Posterior vena cava (tissue), 2 donors: ENCODE measurements at regions not wholly inside any gene's neighbourhood (a gene's known extent, or its start where the extent isn't known, plus 50 kb on each side); places are given as distances from the start of the nearest gene placed in this dataset.

Source experiments
- DNase-seq: peaks from one replicate; pipeline ENCODE4 v3.0.0-alpha.2; 2020; ENCODE audit warnings: low spot score
- intact Hi-C, 2 donors: fragments of 100-400 bp; cut with DNase I; formaldehyde crosslinking; loops; one replicate each; pipeline versions ENCODE4 v1.14.1 to v1.14.2; 2022 to 2023
- donor health status: DM: yes; HTN: yes; CAD: no.
- donor health status: DM: yes; HTN: yes; CAD: no.

DNA sequence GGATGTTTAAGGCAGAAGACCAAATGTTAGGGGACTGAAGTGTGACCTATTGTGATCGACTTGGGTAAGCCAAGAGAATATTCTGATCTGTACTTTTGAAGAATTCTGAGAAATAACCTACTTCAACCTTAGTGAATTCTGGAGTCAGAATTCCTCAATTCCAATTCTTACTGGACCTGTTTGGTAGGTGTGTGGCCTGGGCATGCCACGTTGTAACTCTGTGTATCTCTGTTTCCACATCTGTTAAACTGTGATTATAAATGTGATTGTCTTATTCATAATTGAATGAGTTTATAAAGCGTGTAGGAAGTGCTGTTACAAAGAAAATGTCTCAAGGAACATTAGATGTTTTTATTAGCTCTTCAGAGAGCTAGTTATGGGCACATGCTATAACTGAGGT lies 64.5 kb downstream of the TUSC1 start:
- no peak for DNase-seq
- intact Hi-C loops: no loop called here

DNA sequence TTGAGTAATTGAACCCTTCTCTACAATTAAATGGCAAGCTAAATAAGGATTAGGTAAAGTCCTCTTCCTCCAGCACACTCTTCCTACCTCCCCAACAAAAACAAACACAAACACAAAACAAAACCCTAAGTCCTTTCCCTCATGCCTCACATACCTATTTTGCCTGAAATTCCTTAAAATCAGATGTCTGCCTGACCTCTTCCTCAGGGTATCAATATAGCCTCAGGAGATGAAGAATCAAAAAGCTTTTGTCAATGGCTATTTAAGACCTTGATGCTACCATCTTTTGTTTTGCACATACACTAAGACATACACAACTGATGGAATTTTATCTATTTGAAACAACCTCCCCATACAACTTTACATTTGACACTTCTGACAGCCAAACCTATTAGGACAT lies 75.1 kb downstream of the TUSC1 start:
- intact Hi-C loops: no loop called here
- DNase-seq: no peak

DNA sequence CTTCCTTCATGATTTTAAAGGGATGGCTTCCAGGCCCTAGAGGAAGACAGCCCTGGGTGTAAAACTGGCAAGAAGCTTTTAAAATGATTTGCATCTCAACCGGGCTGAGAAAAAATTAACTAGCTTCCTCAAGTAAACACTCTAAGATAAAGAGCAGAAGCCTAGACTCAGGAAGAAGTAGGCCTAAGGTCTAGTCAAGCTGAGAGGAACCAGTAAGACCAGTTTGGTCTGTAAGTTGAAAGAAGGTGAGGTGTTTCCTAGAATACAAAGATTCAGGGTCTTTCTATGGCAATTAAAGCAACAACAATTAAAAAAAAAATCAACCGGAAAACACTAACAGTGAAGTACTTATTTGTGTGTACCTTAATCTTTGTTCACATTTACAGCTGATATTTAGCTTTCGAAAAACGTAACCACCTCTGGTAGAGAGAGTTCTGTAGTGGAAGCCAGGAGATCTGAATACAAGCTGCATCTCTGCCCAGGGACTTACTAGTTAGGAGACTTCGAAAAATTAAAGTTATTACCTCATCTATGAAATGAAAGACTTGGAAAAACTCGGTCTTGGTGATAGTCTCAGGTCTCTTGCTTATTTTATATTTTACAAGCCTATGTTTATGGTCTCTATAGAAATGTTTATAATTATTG lies 75.7 kb downstream of the TUSC1 start:
- intact Hi-C loops: no loop called here
- DNase-seq: no peak

DNA sequence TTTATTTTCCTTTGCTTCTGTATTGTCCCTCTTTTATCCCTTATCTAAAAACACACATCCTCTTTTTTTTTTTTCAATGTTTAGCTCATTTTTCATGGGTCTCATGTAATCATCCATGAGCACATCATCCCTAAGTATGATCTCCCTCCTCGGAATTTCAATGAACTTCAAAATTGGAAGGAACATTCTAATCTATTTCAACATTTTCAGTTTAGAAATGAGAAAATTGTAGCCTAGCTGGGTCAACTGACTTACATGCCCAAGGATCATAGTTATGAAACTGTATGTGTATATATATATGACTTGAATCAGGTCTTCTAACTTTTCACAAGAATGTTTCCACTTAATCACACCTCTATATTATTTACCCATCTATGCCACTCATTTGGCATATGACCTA lies 77.7 kb downstream of the TUSC1 start:
- intact Hi-C loops: no loop called here
- no peak for DNase-seq

DNA sequence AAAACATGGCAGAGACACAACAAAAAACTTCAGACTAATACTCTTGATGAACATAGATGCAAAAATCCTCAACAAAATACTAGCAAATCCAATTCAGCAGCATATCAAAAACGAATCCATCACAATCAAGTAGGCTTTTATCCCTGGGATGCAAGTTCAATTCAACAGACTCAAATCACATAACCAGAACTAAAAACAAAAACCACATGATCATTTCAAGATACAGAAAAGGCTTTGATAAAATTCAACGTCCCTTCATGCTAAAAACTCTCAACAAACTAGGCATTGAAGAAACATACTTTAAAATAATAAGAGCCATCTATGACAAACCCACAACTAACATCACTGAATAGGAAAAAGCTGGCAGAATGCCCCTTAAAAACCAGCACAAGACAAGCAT lies 93.6 kb downstream of the TUSC1 start:
- no peak for DNase-seq
- intact Hi-C loops: no loop called here

DNA sequence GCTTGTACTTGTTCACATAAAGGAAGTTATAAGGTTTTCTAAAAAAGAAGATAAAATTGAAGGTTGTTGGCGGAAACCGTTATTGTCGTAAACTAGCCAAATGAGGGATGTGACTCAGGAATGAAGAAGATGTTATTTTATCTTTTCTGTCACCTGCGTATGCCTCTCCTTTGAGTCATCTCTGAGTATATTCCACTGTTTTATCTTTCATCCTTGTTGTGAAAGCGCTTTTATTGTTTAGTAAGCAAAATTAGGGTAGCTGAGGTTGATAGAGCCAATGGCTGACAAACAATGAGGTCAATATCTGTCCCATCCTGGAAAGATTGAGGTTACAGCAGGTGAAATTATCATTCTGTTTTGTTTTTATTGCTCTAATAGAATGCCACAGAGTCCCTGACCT lies 105.0 kb downstream of the TUSC1 start:
- intact Hi-C loops: no loop called here
- DNase-seq: no peak

DNA sequence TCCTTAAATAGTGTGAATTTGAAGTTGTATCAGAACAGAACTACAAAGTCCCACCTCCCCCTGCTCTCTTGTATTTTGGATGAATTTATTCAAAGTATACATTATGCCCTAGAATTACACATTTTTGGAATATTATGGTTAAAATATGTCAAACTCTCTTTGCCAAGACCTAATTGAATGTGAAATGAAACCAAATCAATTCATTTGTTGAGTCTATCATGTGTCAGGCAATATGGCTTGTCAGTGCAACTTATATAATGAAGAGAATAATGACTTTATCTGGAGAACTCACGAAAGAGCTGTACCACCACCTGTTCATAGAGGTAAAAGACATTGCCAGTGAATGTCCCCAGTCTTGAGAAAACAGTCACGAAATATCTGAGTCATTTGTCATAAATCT lies 106.8 kb downstream of the TUSC1 start:
- no peak for DNase-seq
- intact Hi-C loops: loop anchor here in 1 of 2 donors (1.0 kb wide), 1 partner anchor 15 kb away; no protein-coding TSS in a partner anchor

DNA sequence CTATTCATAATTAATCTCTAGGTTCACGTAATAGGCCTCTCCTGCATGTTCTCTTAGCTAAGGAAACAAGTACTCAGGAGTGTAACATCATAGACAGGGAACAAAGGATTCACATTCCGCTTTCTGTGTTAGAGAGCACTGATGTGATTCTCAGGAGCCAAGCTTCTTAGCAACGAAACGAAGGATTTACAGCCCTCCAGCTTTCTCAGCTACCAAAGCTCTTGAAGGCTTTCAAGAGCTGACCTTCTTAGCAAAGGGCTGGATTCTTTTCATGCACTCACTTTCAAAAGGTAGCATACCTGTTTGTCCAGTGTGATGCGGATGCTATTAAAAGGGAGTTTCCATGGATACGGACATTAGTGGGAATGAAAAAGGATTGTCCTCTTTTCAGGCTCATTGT lies 107.4 kb downstream of the TUSC1 start:
- intact Hi-C loops: loop anchor here in 1 of 2 donors (1.0 kb wide), 1 partner anchor 15 kb away; no protein-coding TSS in a partner anchor
- DNase-seq: no peak

DNA sequence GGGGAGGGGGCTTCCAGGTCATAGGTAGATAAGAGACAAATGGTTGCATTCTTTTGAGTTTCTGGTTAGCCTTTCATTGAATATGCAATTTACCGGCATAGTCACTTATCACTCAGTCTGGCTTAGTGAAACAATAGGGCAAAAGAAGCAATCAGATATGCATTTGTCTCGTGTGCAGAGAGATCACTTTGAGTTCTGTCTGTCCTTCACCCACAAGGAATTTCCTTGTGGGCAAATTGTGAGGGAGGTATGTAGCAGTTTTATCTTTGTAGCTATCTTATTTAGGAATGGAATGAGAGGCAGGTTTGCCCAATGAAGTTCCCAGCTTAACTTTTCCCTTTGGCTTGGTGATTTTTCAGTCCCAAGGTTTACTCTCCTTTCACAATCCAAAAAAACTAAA lies 116.1 kb downstream of the TUSC1 start:
- no peak for DNase-seq
- intact Hi-C loops: no loop called here

DNA sequence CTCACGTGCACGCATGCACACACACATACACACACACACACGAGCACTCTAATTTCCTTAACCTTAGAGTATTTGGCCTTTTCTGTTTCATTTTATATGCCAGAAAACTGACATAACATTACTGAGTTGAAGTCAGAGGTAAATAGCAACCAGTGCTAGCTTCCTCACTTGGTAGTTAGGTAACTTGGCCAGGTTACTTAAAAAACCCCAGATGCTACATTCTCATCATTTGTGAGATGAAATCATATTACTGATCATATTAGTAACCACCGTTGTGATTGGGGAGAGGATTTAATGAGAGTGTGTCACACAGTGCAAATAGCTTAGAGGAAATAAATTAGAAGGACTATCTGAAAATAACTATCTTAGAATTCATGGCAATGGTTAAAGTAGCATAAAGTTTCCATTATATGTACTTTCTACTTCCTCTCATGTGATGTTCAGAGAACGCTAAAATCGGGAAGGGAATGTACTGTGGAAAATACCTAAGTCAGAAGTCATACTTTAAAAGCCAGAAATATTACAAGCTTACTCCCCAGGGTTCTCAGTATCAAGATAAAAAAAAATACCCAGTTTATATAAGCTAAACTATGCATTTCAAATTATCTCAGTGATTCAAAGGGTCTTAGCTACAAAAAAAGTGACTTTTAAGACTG lies 120.5 kb downstream of the TUSC1 start:
- intact Hi-C loops: no loop called here
- no peak for DNase-seq

DNA sequence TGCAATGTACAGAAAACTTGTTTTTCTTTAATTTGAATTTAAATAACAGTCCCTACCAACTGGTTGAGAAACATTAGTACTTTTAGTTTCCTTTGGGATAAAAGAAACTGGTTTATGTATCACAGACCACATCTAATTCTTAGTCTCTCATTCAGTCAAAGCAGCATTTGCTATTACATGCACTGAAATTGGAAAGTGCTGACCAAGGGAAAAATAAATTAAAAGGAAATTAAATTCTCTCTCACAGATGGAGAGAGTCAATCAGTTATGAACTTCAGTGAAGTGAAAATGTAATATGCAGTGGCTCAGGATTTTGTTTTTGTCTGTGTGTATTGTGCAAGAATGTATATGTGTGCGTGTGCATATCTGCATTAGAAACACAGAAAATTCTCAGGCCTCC lies 121.7 kb downstream of the TUSC1 start:
- intact Hi-C loops: no loop called here
- DNase-seq: no peak

DNA sequence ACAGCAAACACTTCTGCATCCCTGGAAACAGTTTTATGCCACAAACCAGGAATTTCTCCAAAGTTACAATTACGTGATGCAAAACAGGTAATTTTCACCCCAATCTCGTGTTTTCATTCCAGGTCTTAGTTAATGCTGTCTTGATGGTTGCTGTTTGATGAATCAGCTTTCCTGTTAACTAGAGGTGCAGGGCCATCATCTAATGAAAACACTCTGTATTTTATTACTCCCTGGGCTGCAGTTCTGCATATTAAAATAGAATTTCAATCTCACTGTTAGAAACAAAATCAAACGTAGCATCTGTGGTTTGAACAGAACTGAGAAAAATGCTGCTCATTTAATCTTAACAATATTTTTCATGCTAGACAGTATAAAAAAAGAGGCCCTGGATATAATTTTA lies 129.4 kb downstream of the TUSC1 start:
- intact Hi-C loops: no loop called here
- no peak for DNase-seq

DNA sequence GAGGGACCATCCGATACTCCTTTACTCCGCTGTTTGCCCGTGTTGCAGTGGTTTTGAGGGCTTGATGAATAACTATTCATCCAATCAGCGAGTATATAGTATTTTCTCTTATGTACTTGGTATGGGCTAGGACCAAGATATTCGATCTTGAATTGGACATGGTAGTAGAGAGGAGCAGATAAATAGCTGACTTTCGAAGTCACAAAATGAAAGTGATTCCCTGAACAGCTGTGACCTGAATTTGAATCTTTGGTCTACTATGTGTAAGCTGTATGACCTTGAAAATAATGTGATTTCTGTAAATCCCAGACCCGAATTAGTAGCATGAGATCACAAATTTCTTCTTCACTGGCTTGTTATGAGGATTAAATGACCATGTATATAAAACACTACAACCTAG lies 134.4 kb downstream of the TUSC1 start:
- intact Hi-C loops: no loop called here
- no peak for DNase-seq

DNA sequence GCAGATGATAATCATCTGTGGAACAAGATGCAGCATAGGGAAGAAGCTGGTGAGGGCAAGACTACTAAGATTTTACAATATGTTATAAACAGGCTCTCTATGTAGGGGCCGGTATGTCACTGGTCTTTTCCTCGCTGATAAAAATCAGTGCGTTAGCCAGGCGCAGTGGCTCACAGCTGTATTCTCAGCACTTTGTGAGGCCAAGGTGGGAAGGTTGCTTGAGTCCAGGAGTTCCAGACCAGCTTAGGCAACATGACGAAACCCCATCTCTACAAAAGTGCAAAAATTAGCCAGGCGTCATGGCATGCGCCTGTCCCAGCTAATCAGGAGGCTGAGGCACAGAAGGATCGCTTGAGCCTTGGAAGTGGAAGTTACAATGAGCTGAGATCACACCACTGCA lies 135.9 kb downstream of the TUSC1 start:
- intact Hi-C loops: no loop called here
- no peak for DNase-seq

DNA sequence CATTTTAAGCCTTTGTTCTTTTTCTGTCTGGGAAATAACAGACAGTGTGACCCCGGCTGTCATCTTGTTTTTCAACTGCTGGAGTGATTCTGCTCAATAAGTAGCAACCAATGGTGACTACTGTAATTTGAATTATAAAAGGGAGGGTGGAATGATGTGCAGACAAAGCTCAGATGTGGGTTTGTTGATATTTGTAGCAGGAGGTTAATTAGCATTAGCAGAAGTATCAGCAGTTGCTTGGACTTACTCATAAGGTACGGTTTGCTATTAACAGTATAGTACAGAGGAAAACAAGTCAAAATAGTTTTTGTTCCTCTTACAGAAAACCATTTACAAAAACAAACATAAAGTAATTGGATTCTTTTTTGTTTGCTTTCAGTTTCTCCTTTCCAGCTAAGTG lies 140.4 kb downstream of the TUSC1 start:
- intact Hi-C loops: no loop called here

DNA sequence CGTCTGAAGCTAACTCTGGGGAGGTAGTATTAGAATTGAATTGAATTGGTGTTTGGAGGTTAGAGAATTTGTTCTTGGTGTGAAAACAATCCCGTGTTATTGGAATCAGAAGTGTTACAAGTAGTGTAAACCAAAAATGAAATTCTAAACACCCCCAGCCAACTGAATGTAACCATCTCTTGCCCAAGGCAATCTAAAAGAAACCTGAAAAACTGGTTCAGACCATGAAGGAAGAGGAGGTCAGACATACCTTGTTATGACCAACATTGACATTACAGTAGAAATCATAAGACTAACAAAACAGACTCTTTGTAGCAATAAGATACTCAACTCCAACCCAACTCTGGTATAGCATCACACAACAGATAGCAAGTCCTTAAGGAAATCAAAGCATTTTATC lies 159.0 kb downstream of the TUSC1 start:
- intact Hi-C loops: loop anchor here in 1 of 2 donors (10.0 kb wide), 1 partner anchor 184 kb away; no protein-coding TSS in a partner anchor
- no peak for DNase-seq

More for the DNA sequence above, 140.4 kb downstream of the TUSC1 start:
- DNase-seq: no peak

DNA sequence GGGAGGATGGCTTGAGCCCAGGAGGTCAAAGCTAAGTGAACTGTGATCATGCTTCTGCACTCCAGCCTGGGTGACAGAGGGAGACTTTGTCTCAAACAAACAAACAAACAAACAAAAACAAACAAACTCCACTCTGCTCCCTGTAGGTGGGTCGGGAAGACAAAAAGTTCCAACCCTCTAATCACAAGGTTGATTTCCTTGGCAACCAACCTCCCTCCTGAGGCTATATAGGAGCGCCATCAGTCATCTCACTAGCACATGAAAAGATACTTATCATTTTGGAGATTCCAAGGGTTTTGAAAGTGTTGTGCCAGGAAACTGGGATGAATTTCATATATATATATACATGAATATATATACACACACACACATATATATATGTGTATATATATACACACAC lies 160.5 kb downstream of the TUSC1 start:
- intact Hi-C loops: loop anchor here in 1 of 2 donors (10.0 kb wide), 1 partner anchor 183 kb away; no protein-coding TSS in a partner anchor

DNA sequence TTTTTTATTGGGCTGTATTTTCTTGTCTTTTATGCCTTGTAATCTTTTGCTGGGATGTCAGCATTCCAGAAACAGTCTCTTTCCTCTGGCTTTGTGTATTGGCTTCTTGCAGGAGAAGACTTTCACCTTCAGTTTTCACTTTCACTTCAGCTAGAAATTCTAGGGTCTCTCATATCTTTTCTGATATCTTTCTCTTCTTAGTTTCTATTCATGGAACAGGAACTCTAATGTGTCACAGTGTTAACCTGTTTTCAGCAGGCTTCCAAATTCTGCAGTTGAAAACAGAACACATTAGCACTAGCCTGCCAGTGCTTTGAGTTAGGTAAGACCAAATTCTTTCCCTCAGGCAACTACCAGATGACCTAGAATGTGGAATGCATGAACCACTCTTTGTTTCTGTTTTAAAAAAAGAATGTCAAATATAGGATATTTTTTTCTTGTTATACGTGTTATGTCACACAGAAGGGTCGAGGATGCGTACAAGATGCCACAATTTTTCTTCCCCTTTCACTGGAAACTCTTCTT lies 164.7 kb downstream of the TUSC1 start:
- intact Hi-C loops: loop anchor here in 1 of 2 donors (10.0 kb wide), 1 partner anchor 179 kb away; no protein-coding TSS in a partner anchor
- no peak for DNase-seq

More for the DNA sequence above, 160.5 kb downstream of the TUSC1 start:
- DNase-seq: no peak

DNA sequence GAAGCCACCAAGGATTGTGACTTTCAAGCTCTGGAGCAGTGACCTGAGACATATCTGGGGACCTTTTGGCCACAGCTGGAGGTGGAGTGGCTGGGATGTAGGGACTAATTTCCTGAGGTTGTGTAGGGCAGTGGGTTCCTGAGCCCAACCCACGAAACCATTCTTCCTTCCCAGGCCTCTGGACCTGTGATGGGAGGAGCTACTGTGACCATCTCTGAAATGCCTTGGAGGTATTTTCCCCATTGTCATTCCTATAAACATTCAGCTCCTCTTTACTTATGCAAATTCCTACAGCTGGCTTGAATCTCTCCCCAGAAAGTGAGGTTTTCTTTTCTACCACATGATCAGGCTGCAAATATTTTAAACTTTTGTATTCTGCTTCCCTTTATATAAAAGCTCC lies 172.6 kb downstream of the TUSC1 start:
- no peak for DNase-seq
- intact Hi-C loops: loop anchor here in 1 of 2 donors (5.0 kb wide), 1 partner anchor 403 kb away; no protein-coding TSS in a partner anchor

DNA sequence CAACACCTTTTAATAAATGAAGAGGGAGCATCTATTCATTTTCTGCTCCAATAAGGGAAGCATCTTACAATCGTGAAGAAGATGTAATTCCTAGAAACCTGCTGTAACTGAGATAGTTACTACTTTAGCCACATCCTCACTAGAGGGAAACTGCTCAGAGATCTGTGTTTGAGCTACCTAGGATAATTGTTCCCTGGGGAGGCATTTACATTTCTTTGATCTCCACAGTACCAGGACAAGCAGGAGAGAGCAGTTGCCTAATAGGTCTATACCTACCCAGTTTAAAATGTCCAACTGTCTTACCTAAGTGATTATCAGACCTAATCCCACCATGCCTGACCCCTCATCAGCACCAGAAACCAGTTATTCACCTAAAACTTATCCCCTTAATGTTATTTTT lies 196.9 kb downstream of the TUSC1 start:
- no peak for DNase-seq
- intact Hi-C loops: no loop called here

DNA sequence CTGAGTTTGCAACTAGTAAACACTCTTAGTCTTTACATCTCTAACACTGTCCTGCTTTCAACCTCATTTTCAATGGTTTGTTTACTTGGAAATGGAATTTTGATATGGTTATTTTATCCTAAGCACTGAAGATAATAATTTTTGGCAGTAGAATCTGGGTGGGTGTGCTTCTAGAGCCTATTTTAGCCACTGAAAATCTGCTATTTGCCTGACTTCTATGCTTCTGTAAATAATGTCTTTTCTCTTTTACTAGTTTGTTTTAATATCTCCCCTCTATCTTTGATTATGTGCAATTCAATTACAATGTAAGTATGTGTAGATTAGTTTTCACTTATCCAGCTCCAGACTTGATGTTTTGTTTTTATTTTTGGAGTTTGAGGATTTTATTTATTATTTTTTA lies 197.5 kb downstream of the TUSC1 start:
- no peak for DNase-seq
- intact Hi-C loops: no loop called here
